ENCODE measurements at regions not wholly inside any gene's neighbourhood (a gene's known extent, or its start where the extent isn't known, plus 50 kb on each side); places are given as distances from the start of the nearest gene placed in this dataset.

DNA sequence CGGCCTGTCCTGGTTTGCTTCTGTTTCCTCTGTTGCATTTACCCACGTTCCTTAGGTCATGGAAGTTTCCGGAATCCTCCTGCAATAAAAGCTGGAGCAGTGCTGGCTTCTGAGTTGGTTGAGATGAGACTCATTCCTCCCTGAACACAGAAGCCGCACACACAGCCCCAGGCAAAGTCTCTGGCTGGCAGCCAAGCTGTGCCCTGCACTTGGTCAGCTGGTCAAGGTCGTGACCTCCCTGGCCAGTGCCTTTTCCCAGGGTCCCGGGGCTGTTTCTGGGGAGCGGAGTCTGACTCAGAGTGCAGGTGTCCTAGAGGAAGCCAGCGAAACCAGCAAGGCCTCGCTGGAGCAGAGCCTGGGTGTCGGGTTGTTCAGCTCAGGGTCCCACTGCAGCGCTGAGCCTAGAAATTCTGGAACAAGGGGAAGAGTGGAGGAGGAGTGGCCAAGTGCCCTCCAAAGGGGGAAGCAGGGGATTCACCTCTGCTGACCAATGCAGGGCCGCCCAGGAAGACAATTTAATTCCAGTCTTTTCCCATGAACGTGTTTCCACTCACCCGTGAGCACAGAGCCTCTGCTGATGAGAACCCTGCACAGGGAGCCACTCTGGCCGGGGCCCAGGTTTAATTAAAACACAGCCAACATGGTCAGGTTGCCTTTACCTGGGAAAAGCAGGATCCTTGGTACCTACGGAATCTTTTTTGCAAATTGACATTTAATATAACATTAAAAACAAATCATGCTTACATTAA is 245.5 kb upstream of the PPP2R2D start:
- DNase-seq, result no peak

DNA sequence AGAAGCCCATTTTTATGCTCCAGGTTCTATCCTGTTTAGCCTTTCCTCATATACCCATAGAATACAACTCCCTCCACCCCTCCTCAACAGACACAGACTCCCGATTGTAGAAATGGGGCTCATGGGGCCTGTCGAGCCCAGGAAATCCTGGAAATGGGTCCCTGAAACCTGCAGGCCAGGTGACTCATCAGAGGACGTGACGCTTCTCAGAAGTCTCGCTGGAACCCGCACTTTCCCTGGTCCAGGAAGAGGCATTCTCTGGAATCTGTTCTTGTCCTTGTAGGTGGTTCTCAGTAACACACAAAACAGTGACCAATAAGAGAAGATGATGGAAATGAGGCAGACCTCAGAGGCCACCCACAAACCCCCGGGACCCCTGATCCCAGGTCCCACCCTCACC is 244.8 kb upstream of the PPP2R2D start:
- DNase-seq, result no peak

DNA sequence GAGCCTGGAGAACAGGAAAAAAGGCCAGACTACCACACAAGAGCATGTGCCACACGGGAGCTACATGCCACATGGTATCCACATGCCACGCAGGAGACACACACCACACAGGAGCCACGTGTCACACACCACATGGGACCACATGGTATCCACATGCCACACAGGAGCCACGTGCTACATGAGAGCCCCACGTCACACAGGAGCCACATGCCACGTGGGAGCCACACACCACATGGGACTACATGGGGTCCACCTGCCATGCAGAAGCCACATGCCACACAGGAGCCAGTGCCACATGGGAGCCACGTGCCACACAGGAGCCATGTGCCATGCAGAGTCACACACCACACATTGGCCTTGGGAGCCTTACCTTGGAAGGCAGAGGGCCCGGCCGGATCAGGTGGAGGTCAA is 244.4 kb upstream of the PPP2R2D start:
- no peak for DNase-seq

DNA sequence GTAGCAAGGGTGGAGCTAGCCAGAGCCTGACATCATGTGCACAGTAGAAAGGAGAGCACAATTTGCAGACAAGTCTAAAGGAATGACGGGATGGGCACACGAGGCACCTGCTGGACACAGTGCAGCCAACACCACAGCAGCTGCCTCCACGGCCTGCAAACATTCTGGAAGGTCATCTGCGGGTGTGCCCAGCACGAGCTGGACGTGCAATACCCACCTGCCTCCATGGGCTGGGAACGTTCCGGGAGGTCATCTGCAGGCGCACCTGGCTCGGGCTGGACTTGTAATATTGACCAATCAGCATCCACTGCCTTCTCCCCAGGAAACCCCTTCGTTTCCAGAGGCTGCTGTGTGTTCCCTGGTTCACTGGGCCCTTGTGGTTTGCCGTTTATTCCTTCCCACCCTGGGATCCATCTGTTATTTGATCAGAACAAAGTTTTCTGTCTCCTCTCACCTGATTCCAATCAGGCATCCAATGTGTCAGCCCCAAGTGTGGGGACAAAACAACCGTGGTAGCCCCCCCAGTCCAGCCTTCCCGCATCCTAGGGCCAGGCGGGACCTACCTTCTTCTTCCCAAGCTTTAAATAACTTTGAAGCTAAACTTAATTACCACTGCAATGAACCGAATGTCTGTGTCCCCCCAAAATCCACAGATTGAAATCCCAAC is 243.4 kb upstream of the PPP2R2D start:
- no peak for DNase-seq

DNA sequence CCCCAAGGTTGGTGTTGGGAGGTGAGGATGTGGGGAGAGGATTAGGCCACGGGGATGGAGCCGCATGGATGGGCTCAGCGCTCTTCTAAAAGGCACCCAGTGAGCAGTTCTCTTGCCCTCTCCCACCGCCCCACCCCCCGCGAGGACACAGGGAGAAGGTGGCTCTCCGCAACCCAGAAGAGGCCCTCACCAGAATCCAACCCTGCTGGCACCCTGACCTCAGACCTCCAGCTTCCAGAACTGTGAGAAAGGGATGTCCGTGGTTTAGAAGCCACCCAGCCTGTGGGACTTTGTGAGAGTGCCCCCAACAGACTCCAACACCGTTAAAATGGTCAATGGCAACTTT is 242.8 kb upstream of the PPP2R2D start:
- no peak for DNase-seq

DNA sequence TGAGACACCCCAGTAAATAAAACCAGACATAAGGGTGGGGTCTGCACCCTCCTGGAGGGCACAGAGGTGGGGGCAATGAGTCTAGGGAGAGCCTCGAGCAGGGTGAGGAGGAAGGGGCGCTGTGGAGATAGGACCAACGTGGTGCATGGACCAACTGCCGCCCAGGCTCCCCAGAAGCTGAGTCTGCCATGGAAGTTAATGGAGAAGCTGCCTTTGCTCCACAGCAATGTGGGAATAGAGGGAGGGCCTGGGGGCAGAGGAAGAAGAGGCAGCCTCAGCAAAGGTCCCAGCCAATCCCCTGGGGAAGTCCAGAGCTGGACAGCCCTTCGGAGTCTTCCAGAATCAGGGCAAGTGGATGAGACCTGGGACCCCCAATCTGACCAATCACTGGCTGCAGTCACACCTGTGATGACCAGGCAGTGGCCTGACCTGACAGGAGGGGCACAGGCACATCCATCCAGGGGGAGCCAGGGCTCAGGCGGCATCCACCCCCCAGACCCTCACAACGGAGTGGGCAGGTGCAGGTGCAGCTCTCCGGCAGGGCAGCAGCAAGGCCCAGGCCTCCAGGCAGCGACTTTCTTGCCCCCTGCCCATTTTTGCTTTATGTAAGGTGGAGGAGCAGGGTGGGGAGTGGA is 242.2 kb upstream of the PPP2R2D start:
- no peak for DNase-seq

DNA sequence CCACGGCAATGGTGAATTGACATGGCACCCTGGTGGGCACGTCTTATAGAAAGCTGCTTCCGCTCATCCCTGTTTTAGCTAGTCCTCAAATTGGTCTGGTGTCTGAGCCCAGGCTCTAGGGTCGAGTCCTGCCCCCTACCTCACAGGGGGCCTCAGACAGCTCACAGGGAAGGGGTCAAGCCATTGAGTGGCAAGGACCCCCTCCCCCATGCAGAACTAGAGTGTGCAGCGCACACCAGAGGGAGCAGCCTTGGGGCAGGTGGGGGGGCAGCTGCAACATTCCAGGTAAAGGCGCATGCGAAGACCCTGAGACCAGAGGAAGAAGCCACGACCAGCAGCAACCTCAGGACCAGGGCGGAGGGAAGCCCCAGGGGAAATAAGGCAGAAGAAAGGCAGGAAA is 240.4 kb upstream of the PPP2R2D start:
- no peak for DNase-seq

DNA sequence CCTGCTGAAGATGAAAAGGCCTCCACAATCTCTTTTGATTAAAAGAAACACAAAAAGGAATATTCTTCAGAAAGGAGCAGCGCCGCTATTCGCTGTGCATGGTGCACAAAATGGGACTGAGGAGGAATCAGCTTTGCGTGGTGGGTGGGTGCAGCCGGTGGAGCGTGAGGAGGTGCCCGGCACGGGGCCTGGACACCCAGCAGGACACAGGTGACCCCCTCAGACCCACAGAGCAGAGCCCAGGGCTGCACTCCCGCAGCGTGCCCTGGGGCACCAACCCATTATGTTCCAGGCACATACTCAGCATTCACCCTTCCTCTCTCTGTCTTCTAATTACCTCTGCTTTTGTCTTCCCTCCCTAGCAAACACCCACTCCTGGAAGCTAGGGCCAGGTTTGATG is 238.0 kb upstream of the PPP2R2D start:
- no peak for DNase-seq

DNA sequence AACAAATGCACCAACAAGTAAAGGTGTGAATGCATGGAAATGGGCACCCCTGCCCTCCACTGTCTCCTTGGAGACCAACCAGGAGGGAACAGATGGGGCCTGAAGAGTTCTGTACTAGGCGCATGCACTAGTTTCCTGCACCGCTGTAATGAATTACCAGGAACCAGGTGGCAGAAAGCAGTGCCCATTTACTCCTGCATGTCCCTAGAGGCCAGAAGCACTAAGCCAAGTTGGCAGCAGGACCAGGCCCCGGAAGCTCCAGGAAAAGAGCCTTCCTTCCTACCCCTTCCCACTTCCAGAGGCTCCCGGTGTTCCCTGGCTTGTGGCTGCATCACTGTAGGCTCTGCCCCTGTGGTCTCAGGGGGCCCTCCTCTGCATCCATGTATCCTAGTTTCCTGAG is 237.5 kb upstream of the PPP2R2D start:
- no peak for DNase-seq

DNA sequence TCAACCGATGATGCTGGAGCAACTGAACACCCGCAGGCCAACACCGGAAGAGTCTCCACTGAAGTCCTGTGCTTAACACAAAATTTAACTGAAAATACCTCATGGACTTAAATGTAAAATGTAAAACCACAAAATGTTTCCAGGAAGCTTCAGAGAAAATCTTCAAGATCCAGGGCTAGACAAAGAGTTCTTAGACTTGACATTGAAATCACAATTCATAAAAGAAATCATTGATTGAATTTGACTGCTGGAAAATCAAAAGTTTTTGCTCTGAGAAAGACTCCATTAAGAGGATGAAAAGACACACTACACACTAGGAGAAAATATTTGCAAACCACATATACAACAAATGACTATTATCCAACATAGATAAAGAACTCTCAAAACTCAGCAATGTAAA is 234.7 kb upstream of the PPP2R2D start:
- DNase-seq, result no peak

DNA sequence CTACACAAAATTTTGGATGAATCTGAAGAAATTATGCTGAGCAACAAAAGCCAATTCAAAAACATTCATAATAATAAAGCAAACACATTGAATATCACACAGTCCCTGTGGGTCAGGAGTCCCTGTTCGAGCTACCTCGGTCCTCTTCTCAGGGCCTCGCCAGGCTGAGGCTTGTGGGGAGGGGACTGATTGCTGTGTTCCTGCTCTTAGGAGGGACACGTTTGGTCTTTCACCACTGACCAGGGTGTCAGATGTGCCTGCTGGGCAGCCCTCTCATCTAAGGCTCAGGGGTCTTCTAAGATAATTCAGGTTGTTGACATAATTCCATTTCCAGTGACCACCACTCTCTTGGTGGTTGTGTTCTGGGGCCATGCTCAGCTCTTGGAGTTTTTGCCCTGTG is 233.8 kb upstream of the PPP2R2D start:
- no peak for DNase-seq

DNA sequence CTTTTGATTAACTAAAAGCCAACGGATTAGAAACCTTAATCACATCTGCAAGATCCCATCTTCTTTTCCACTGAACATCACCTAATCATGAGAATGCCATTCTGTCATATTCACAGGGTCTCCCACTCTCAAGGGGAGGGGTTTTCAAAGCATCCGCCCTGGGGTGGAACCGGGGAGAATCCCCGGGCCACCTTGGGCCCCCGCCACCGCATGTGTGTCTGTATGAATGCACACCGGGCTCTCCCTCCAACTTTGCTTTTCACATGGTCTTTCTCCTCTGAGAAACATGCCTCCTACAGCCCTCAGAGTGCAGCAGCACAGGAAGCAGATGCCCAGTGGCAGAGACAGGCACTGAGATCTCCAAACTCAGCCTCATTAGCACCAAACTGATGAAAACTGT is 233.2 kb upstream of the PPP2R2D start:
- no peak for DNase-seq

DNA sequence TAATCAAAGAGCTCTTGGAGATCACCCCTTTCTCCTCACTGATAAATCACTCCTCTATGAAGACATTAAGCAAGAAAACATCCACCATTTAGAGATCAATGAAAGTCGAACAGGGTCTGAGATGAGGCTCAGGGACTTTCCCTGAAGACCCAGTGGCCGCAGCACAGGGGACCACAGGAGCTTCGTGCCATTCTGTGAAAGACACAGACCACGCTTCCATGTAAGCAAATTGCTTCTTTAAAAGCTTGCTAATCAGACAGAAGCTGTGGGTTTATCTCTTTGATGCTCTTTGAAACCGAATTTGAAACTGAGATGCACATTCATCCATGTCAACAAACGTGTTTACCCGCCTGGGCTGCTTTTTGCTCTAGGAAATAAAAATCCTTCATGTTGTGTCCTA is 231.9 kb upstream of the PPP2R2D start:
- no peak for DNase-seq

DNA sequence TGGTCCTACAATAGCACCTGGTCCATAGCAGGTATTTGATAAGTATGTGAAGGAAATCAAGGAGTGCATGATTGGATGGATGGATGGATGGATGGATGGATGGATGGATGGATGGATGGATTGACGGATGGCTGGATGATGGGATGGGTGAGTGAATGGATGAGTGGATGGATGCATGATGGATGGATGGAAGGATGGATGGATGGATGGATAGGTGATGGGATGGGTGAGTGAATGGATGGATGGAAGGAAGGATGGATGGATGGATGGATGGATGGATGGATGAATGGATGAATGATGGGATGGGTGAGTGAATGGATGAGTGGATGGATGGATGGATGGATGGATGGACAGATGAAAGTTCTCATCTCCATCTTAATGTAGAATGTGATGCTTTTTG is 231.0 kb upstream of the PPP2R2D start:
- DNase-seq, result no peak

DNA sequence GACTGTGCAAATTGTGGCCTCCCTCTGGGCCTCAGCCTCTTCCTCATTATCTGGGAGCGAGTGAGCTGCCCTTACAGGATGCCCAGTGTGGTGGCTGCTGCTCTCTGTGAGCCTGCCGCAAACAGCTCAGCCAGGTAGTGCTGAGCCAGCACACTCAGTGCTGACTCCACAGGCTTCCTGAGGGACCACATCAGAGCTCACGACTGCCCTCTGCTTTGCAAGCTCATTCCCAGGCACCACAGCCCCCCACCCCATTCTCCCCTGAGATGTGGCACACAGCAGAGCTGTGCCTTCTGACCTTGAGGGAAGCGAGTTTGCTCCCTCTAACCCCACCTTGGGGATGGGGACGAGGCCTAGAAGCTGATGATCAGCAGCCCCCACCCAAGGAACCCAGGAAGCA is 230.5 kb upstream of the PPP2R2D start:
- DNase-seq, result no peak

DNA sequence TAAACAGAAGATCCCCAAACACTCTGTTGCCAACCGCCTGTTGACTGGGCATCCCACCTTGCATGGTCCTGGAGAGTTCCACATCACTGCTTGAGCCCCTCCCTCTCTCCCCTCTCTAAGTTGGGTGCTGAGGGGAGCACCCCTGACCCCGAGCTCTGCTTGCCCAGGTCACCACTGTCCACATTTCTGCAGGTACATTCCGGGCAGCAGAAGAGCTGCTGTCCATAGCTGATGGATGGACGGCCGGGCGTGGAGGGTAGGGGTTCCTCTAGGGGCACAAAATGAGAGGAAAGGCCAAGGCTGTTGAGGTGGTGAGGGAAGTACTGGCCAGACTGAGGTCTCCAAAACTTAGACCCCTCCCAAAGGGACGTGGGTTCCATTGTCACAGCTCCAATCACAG is 227.4 kb upstream of the PPP2R2D start:
- no peak for DNase-seq

DNA sequence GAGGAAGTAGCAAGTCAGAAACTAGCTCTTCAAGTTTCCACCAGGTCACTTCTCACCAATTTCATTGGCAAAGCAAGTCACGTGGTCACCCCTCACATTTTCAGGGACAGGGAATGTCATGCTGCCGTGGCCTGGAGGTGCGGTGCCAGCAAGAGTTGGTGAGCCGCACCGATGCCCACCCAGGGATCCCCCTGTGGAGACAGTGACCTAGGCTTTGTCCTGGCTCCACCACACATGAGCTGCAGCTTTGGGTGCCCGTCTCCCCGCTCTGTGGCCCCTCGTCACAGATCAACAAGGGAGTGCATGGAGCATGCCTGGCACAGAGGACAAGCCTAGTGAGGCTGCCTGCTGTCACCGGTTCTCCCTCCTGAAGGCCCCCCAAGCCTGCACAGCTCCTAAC is 226.7 kb upstream of the PPP2R2D start:
- no peak for DNase-seq

DNA sequence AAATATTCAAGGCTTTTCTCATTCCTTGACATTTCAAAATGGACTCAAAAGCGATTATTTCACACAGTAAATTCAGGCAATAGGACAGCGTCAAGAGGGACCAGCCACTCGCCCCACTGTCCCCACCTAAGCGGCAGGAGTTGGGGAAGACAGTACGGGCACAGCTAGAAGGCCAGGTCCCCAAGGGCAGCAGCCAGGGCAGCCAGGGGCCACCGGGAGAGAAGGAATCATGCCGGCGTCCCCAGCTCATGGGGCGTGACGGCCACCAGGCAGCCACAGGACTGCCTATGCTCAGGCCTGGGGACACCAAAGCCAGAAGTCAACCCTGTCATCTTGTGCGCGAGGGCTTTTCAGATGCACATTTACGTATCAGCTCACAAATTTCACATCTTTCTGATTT is 225.7 kb upstream of the PPP2R2D start:
- no peak for DNase-seq

DNA sequence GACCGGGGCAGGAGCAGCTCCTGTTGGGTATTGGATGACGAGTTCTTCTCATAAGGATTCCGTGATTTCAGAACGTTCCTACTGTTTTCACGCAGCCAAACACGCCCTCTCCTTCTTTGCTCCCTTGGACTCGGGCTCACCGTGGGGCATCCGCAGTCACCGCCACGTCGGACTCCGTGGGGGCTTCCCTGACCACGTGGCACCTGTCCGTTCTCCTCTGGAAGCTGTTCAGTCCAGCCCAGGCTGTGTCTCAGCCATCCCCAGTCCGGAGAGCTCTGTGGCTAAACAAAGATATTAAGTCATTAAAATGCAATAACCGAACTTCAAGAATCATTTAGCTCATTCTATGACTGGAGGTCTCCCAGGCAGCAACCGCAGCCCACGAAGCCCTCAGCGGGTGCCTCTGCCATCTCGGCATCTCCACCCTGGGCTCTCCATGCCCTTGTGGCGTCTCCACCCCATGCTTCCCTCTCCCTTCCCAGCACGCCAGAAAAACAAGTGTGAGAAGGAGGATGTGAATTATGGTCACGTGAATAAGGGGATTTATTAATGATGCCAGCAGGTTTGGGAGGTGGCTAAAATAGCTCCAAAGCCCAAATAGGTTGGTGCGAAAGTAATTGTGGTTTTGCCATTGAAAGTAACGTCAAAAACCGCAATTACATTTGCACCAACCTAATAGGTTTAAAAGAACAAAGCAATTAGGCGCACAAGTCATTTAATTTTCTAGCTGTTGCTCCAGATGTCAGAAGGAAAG is 224.6 kb upstream of the PPP2R2D start:
- DNase-seq, result no peak

DNA sequence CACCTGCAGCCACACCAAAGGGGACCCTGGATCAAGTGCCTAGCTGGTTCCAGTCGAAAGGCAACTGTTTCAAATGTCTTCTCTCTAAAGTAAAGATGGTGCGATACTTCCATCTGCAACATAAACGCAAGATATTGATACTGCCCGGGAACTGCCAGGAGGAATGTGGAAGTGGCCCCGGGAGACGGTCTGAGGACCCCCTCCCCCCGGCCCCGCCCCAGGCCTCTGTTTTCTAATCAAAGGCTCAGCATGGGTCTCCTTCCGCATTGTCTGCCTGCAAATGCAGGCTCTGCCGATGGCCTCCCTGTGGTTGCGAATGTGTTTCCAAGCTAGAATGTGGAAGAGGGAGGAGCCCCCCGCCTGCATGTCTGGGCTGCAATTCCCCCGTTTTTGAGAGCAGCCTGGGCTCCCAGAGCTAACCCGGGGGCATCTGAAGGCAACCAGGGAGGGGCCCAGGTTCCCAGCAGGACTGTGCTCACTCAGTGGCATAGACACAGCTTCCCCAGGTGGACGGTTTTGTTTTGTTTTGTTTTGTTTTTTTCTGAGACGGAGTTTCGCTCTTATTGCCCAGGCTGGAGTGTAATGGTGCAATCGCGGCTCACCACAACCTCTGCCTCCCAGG is 223.9 kb upstream of the PPP2R2D start:
- DNase-seq, result no peak

DNA sequence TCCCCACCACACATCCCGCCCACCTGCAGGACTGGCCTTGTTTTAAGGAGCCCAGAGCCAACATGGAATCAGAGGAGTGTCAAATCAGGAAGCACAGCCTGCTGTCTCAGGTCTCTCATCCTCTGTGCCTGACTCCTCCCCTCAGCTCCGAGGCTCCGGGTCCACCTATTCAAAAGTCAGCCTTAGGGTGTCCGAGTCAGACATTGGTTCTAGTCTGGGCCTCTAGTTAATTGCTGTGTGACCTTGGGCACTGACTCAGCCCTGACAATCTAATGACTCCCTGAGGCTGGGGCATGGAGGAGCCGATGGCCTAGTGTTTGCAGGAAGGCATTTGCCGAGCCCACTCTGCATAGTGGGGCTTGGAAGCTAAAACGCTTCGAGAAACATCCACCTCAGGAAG is 223.1 kb upstream of the PPP2R2D start:
- no peak for DNase-seq

DNA sequence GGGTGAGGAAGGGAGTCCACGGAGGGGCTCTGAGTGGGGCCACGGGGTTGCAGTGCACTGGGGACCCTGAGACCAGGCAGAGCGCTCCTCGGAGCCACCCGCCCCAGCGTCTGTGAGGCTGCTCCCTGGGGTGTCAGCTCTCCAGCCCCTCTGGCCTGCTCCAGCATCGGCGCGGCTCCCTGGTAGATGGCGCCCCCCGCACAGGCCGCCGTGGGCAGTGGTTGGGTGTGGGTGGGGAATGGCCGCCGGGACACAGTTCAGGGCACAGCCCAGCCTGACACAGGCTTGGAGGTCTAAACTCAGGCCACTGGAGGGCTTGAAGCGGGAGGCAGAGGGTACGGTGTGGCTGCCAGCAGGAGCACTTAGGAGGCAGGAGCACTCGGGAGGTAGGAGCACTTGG is 222.6 kb upstream of the PPP2R2D start:
- DNase-seq, result no peak

DNA sequence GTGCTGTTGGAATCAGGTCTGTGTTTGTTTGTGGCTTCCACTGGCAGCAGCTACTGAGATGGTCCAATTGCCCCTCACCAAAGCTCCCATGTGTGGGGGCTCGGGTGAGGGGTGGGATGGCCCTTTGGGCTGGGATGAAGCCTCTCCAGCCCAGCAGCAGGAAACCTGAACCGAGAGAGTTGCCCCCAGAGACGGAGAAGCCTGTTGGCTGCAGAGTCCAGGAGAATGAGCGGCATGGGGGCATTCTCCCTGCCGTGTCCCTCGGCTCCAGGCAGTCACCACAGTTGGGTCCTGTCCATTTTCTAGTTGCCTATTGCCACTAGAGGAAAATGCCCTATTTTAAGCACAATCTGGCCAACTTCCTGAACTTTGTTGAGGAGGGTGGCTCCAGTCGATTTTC is 222.2 kb upstream of the PPP2R2D start:
- no peak for DNase-seq

All from activated CD8-positive, alpha-beta memory T cell treated with anti-CD3 and anti-CD28 coated beads, Interleukin-2, amount 50 U/mL, for 4 hours (primary cell).